HepG2 (cell line): ENCODE measurements at regions not wholly inside any gene's neighbourhood (a gene's known extent, or its start where the extent isn't known, plus 50 kb on each side); places are given as distances from the start of the nearest gene placed in this dataset.

Source experiments
- ATAC-seq: fragments of 200-7000 bp; cut with Tn5 transposase; 3 replicates; pipeline ENCODE4 v1.9.1; 2020; ENCODE audit warnings: mild to moderate bottlenecking, moderate library complexity
- BruUV-seq: library from RNA; stranded (reverse); fragments of 400-500 nt; replicated peaks from 2 replicates; lab custom pipeline; 2021; lab: Mats Ljungman, UMichigan
- CTCF ChIA-PET: fragments of 300-600 bp; formaldehyde crosslinking; extraction: SDS; loops from one replicate; lab custom pipeline; 2021; ENCODE audit warnings: low total read pairs, inconsistent platforms, low intra/inter-chr PET ratio; lab: Yijun Ruan, JAX
- POLR2A ChIA-PET: fragments of 350-600 bp; sonication (Branson Sonifier 250); formaldehyde crosslinking; loops from one replicate; lab custom pipeline; 2020; ENCODE audit warnings: antibody characterized with exemption, inconsistent platforms; lab: Yijun Ruan, JAX
- DNase-seq: peaks from one replicate; pipeline ENCODE4 v3.0.0-alpha.2; 2015; ENCODE audit warnings: low spot score
- FAIRE-seq: peaks from 3 replicates; lab custom pipeline; 2011; peaks lifted over from hg19 to GRCh38; lab: Jason Lieb, UNC
- H2AFZ ChIP-seq: one replicate; pipeline ENCODE4 v1.6.1; 2011; ENCODE audit warnings: low read length, inconsistent platforms
- H3K27ac ChIP-seq: fragments of 300-600 bp; 3 replicates; pipeline ENCODE4 v1.8.0; 2011; ENCODE audit warnings: mixed run types, mild to moderate bottlenecking, mixed read lengths, low read length, inconsistent platforms; ENCODE audit not compliant: insufficient read depth; ENCODE audit errors: extremely low read length
- H3K27me3 ChIP-seq, 2 experiments: fragments of 200-600 bp in 1 of 2; 2 replicates in 1 of 2; 3 replicates in 1 of 2; pipeline versions ENCODE4 v1.6.0 to v1.8.0; 2011; ENCODE audit warnings: low read length in 2 of 2, mild to moderate bottlenecking in 2 of 2, moderate library complexity in 2 of 2, inconsistent platforms in 1 of 2; ENCODE audit not compliant: insufficient read depth in 2 of 2, control insufficient read depth in 1 of 2
- H3K36me3 ChIP-seq, 2 experiments: fragments of 200-600 bp in 1 of 2; replicated peaks in 1 of 2; 2 replicates in 1 of 2; 3 replicates in 1 of 2; pipeline versions ENCODE4 v1.5.1 to v1.8.0; 2011; ENCODE audit warnings: low read length in 2 of 2, inconsistent platforms in 1 of 2; ENCODE audit not compliant: insufficient read depth in 2 of 2, control insufficient read depth in 1 of 2
- H3K4me1 ChIP-seq: 2 replicates; pipeline ENCODE4 v1.5.1; 2012; ENCODE audit warnings: low read length, inconsistent platforms; ENCODE audit not compliant: insufficient read depth
- H3K4me2 ChIP-seq: 2 replicates; pipeline ENCODE4 v1.6.0; 2011; ENCODE audit warnings: low read depth, low read length, inconsistent platforms
- H3K4me3 ChIP-seq, 3 experiments: fragments of 200-600 bp in 1 of 3; sonication (generic), shearing (Covaris generic) in 1 of 3; replicated peaks in 1 of 3; 2 replicates each; pipeline ENCODE4 v1.5.1; 2011 to 2016; ENCODE audit warnings: low read length in 3 of 3, inconsistent platforms in 2 of 3, low read depth in 2 of 3, mild to moderate bottlenecking in 2 of 3, control low read depth in 1 of 3, mixed read lengths in 1 of 3; ENCODE audit not compliant: insufficient read depth in 1 of 3
- H3K79me2 ChIP-seq: one replicate; pipeline ENCODE4 v1.6.1; 2011; ENCODE audit warnings: low read length, inconsistent platforms; ENCODE audit not compliant: insufficient read depth
- H3K9ac ChIP-seq: 2 replicates; pipeline ENCODE4 v1.6.0; 2011; ENCODE audit warnings: mild to moderate bottlenecking, low read depth, low read length, inconsistent platforms; ENCODE audit not compliant: insufficient read depth
- H3K9me3 ChIP-seq: 2 replicates; pipeline ENCODE4 v1.5.1; 2012; ENCODE audit warnings: mild to moderate bottlenecking, low read length
- H4K20me1 ChIP-seq: 2 replicates; pipeline ENCODE4 v1.6.0; 2011; ENCODE audit warnings: inconsistent platforms, mild to moderate bottlenecking, low read length, moderate library complexity; ENCODE audit not compliant: insufficient read depth
- ETV6 ChIP-seq: sonication (generic); formaldehyde crosslinking; conservative IDR thresholded peaks from 2 replicates; pipeline ENCODE4 v1.4.0; 2020; ENCODE audit warnings: missing genetic modification reagents
- HHEX ChIP-seq: IDR thresholded peaks from 2 replicates; pipeline ENCODE4 v1.6.1; 2016; ENCODE audit warnings: control low read depth
- SNAPC2 ChIP-seq: sonication (generic); formaldehyde crosslinking; IDR thresholded peaks from 2 replicates; pipeline ENCODE4 v1.8.1; 2022; ENCODE audit warnings: mild to moderate bottlenecking, missing genetic modification reagents
- ZKSCAN1 ChIP-seq: fragments of 150-350 bp; IDR thresholded peaks from 2 replicates; pipeline ENCODE4 v1.6.1; 2014; ENCODE audit warnings: low read length
- ZNF260 ChIP-seq: sonication (generic); formaldehyde crosslinking; IDR thresholded peaks from 2 replicates; pipeline ENCODE4 v1.4.0; 2020; ENCODE audit warnings: missing genetic modification reagents, low read depth, mild to moderate bottlenecking, borderline replicate concordance
- ZNF746 ChIP-seq: sonication (generic); formaldehyde crosslinking; IDR thresholded peaks from 2 replicates; pipeline ENCODE4 v1.8.0; 2022; ENCODE audit warnings: mild to moderate bottlenecking, missing genetic modification reagents
- WGBS: methylation state at CpG from one replicate; pipeline ENCODE4 v1.1.6; 2017; ENCODE audit warnings: low lambda C conversion rate; 5-methylcytosine and 5-hydroxymethylcytosine counted together
- in situ Hi-C: cut with HindIII; loops from 2 replicates; pipeline ENCODE4 v1.10.0; 2017; ENCODE audit warnings: low pct_unique_long_range_greater_than_20kb; ENCODE audit not compliant: extremely low pct_ligation_motif_present
- intact Hi-C: fragments of 100-400 bp; cut with micrococcal nuclease; formaldehyde crosslinking; loops from one replicate; pipeline ENCODE4 v1.10.0; 2022; ENCODE audit not compliant: unreplicated experiment
- TF ChIP-seq, protein P1 (sequence below): conservative IDR thresholded peaks from 2 replicates; pipeline ENCODE4 v1.6.1; 2018; ENCODE audit warnings: missing genetic modification reagents
- TF ChIP-seq, protein P2 (sequence below): sonication (generic); formaldehyde crosslinking; IDR thresholded peaks from 2 replicates; pipeline ENCODE4 v1.5.1; 2020; ENCODE audit warnings: missing genetic modification reagents, mild to moderate bottlenecking, borderline replicate concordance

DNA sequence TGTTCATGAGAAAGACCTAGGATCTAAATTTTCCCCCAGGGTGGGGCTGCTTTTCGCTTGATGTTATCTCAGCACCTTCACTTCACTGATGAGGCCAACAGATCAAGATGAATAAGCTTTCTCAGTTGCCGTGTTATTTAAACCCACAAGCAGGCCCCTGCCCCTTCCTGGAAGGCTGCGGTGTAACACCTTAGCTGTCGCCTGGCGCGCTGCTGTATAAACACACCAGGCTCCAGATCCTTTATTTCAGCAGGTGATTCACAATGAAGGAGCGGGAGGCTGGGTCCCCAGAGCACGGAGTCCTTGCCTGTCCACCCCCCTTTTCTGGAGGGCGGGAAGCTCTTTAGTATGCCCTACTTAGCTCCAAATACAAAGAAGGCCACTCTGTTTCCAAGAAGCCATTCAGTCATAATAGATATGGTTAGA is 515.4 kb downstream of the FUT8 start:
- Histone ChIP-seq H3K36me3 (no peaks in the 10 kb centered on the region), H3K79me2 (no peaks in the 10 kb centered on the region), H3K4me1 (no peaks in the 10 kb centered on the region), H3K9ac (no peak overlapping the region), H2AFZ (no peak overlapping the region), H3K4me2 (no peak overlapping the region), H3K9me3 (no peaks in the 10 kb centered on the region), H4K20me1 (no peaks in the 10 kb centered on the region), H3K4me3 (no peak overlapping the region), H3K27me3 (peaks cover 0 to 9% of the 10 kb centered on the region in 2 experiments; a peak in 1 of 5 replicates), H3K27ac (no peak overlapping the region)
- no TSS peak for BruUV-seq
- ATAC-seq (no peak), FAIRE-seq (no peak), DNase-seq (no peak)
- no peak for TF ChIP-seq ZKSCAN1
- no peak for TF ChIP-seq ZNF260
- TF ChIP-seq HHEX (CRISPR knock-in tag): no peak
- no peak for TF ChIP-seq ZNF746 (CRISPR knock-in tag)
- no peak for TF ChIP-seq ETV6 (CRISPR knock-in tag)
- TF ChIP-seq, protein P1, sequence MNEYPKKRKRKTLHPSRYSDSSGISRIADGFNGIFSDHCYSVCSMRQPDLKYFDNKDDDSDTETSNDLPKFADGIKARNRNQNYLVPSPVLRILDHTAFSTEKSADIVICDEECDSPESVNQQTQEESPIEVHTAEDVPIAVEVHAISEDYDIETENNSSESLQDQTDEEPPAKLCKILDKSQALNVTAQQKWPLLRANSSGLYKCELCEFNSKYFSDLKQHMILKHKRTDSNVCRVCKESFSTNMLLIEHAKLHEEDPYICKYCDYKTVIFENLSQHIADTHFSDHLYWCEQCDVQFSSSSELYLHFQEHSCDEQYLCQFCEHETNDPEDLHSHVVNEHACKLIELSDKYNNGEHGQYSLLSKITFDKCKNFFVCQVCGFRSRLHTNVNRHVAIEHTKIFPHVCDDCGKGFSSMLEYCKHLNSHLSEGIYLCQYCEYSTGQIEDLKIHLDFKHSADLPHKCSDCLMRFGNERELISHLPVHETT (CRISPR knock-in tag): no peak
- TF ChIP-seq, protein P2, sequence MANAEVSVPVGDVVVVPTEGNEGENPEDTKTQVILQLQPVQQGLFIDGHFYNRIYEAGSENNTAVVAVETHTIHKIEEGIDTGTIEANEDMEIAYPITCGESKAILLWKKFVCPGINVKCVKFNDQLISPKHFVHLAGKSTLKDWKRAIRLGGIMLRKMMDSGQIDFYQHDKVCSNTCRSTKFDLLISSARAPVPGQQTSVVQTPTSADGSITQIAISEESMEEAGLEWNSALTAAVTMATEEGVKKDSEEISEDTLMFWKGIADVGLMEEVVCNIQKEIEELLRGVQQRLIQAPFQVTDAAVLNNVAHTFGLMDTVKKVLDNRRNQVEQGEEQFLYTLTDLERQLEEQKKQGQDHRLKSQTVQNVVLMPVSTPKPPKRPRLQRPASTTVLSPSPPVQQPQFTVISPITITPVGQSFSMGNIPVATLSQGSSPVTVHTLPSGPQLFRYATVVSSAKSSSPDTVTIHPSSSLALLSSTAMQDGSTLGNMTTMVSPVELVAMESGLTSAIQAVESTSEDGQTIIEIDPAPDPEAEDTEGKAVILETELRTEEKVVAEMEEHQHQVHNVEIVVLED (CRISPR knock-in tag): no peak
- no peak for TF ChIP-seq SNAPC2 (CRISPR knock-in tag)
- CTCF ChIA-PET: no interaction called here
- in situ Hi-C loops: no loop called here
- intact Hi-C loops: no loop called here
- whole genome bisulfite sequencing: 0% methylated on average over 1 of the region's 9 CpGs
- POLR2A ChIA-PET: no interaction called here
